ENCODE measurements at regions not wholly inside any gene's neighbourhood (a gene's known extent, or its start where the extent isn't known, plus 50 kb on each side); places are given as distances from the start of the nearest gene placed in this dataset.

GRCh38 chr17:71085238-71086033 lies 916.1 kb downstream of the KCNJ2 start:
- TF ChIP-seq CTCF (optimal IDR thresholded peaks at IDR 0.05 in 1 of 3, IDR thresholded peaks at IDR 0.05 in 1 of 3, conservative IDR thresholded peaks at IDR 0.05 in 1 of 3; ENCODE audit: extremely low read depth in 1 of 3, insufficient read depth in 2 of 3, low read length in 3 of 3) (peak; percentile 40 to 65 (median 57)), EZH2 (IDR thresholded peaks at IDR 0.05; ENCODE audit: low read length) (no peak)

Measured in keratinocyte (primary cell).